Stimulated activated CD4-positive, alpha-beta T cell treated with anti-CD3 and anti-CD28 coated beads, Interleukin-15, amount 100 ng/mL, for 24 hours (primary cell): ENCODE measurements at regions not wholly inside any gene's neighbourhood (a gene's known extent, or its start where the extent isn't known, plus 50 kb on each side); places are given as distances from the start of the nearest gene placed in this dataset.

Source experiments
- DNase-seq: peaks from one replicate; pipeline ENCODE4 v3.0.0-alpha.2; 2020

- no peak for DNase-seq
These were observed 2119.8 kb upstream of the CELF4 start for GRCh38 chr18:39685303-39685902.

DNA sequence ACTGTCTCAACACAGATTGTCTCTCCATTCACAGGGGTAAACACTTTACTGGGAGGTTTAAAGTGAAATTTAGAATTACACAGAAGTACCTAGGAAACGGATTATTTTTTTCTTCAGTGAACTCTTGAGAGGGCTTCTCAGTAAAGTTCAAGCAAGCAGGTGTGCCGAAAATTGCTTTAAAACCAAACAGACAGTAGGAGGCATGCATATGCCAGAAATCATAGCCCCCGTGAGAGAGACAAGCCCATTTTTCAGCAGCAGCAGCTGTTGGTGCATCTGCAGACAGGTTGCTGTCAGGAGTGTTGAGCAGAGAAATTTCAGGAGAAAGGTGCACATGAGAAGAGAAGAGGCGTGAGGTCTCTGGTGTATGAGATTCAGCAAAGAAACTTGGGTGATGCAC lies 2115.5 kb upstream of the CELF4 start:
- DNase-seq = no peak

- no peak for DNase-seq
These were observed 2110.3 kb upstream of the CELF4 start for GRCh38 chr18:39675906-39676305.

DNA sequence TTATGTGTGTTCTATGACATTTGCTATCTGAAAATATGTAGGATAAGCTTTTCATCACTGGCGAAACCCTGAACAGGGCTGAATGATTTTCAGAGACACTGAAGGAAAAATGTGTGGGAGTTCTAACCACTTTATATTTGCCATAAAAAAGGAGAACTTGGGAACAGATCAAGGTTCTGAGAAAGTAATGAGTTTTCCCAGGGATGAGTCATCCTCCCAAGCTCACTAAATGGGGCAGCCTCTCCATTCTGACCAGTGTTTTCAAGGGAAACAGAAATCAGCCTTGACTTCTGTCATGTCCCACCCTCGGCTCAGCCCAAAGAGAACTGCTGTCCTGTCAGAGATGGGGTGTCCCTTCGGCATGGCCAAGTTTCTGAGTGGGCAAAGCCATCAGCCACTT lies 2109.8 kb upstream of the CELF4 start:
- DNase-seq = no peak

GRCh38 chr18:39672171-39672570 lies 2106.6 kb upstream of the CELF4 start:
- DNase-seq = no peak

GRCh38 chr18:39667905-39668304 lies 2102.3 kb upstream of the CELF4 start:
- DNase-seq = no peak

- no peak for DNase-seq
These were observed 2100.9 kb upstream of the CELF4 start for GRCh38 chr18:39666541-39666940.

DNA sequence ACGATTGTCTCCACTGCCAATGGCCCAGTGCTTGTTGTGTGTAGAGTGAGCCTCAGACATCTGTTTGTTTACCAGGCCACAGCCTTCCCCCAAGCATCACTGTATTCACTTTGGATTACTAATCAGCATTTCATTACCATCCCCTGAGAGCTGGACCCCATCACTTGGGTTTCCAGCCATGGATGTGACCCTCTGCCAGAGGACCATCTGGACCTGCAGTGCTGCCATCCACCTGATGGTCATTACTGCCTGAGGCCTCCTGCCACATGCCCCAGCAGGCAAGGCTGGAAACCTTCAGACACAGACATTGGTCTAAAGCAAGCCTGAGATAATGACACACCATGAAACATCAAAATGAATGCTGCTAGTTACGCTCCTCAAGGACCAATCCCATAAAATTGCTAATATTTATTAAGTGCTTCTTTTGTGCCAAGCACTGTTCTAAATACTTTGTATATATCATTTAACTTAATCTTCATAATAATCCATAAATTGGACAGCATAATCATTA lies 2096.3 kb upstream of the CELF4 start:
- no peak for DNase-seq

DNA sequence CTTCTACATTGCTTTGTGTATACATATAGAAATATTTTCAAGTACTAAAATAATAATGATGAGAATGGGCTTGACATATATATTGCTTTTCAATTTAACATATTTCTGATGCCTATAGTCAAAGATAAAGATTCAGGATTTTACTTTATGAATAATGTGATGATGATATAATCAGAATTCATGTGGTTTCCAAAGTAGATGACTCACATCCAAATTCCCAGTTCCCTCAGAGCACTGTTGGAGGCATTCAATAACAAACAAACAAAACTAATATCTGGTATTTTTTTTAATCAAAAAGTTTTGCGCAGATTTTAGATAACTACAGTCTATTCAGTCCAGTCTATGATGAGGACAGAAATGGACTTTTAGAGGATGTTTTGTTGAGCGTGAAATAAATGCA lies 2094.5 kb upstream of the CELF4 start:
- DNase-seq = no peak

DNA sequence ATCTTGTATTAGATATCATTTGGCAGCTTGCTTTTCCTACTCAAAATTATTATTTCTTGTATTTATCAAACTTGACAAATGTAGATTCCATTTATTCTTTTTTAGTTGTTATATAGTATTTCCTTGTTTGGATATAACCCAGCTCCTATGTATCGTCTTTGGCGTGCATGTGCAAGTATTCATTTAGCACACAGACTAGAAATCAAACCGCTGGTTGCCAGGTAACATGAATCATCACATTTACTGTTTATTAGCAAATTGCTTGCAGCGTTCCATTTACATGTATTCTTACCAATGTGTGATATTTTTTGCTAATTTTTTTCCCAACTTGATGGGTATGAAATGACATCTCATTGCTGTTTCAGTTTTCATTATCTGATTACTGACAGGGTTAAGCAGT lies 2089.7 kb upstream of the CELF4 start:
- no peak for DNase-seq

DNA sequence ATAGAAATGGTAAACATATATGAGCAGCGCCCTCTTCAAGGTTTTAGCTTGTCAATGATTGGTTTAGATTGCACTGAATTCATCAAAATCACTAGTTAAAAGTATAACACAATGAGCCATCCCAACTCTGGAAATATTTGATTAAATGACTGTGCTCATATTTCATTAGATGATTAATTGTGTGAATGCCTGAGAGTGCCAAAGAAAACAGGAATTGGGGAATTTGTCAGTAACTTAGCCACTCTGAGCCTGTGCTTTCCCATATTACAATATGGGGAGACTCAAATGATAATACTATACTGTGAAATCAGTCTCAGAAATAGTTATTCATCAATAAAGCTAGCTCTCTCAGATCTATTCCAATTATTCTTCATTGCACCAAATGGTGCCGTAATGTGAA lies 2087.6 kb upstream of the CELF4 start:
- no peak for DNase-seq

- no peak for DNase-seq
These were observed 2083.0 kb upstream of the CELF4 start for GRCh38 chr18:39648616-39649015.

DNA sequence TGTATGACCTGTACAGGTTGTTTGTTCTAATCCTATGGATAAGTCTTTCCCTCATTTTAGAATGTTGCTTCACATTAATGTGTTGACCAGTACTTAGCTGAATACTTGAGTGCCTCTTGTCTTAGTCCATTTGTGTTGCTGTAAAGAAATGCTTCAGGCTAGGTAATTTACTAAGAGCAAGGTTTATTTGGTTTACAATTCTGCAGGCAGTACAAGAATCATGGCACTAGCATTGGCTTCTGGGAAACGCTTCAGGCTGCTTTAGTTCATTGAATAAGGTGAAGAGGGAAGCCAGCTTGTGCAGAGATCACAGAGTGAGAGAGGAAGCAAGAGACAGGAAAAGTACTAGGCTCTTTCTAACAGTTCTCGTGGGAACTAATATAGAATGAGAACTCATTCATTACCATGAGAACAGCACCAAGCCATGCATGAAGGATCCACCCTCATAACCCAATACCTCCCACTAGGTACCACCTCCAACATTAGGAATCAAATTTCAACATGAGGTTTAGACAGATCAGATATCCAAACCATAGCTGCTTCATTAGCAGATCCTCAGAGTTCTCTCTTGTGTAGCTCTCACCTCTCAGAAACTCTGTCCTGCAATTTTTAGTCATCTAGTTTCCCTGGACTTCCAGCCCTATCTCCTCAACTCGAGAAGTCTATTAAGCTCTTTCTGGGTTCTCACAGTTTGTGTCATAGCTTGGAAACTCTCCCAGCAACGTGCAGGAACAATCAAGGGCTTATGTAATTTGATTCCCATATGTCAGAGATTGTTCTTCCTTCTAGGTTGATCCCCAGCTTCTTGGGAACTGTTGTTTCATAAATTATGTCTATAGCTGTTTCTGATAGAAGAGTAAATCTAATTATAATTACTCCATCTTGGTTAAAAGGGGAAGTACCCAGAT lies 2082.3 kb upstream of the CELF4 start:
- no peak for DNase-seq

- no peak for DNase-seq
These were observed 2072.6 kb upstream of the CELF4 start for GRCh38 chr18:39638224-39638623.

GRCh38 chr18:39636931-39637330 lies 2071.3 kb upstream of the CELF4 start:
- DNase-seq = no peak

DNA sequence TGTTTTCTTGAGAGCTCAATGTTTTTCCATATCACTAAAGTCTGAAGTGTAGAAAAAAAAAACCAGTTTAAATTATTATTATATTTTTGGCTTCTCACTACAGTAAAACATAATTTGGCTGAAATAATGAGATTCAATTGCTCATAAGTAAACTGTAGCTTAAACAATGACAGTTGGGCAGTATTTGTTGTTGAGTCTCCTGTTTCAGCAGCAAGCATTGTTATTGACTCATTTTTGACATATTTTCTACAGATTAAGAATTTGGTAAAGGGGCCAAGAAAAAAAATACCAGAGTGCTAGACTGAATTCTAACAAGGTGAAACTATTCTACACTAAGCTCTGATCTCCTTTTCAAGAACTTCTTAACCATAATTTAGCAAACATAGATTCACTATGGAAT lies 2070.4 kb upstream of the CELF4 start:
- DNase-seq = no peak

GRCh38 chr18:39635192-39635591 lies 2069.6 kb upstream of the CELF4 start:
- no peak for DNase-seq

GRCh38 chr18:39627936-39628335 lies 2062.3 kb upstream of the CELF4 start:
- DNase-seq = no peak

- DNase-seq = no peak
These were observed 2059.4 kb upstream of the CELF4 start for GRCh38 chr18:39624961-39625360.

DNA sequence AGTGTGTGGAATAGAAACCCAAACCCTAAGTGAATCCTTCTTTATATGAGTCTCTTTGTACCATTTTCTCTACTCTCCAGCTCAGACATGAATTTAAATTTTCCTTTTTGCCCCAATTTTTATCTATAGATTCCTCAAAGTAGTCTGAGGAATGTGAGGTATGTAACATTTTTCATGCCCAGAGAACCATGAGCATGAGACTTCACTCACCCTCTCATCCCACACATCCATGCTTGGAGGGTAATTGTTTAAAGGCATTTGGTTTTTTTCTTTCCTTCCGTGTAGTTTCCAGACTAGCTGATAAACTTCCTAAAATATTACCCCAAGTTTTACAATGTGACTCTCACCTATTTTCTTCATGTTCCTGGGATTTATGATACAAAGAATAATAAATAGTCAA lies 2056.8 kb upstream of the CELF4 start:
- DNase-seq = no peak

DNA sequence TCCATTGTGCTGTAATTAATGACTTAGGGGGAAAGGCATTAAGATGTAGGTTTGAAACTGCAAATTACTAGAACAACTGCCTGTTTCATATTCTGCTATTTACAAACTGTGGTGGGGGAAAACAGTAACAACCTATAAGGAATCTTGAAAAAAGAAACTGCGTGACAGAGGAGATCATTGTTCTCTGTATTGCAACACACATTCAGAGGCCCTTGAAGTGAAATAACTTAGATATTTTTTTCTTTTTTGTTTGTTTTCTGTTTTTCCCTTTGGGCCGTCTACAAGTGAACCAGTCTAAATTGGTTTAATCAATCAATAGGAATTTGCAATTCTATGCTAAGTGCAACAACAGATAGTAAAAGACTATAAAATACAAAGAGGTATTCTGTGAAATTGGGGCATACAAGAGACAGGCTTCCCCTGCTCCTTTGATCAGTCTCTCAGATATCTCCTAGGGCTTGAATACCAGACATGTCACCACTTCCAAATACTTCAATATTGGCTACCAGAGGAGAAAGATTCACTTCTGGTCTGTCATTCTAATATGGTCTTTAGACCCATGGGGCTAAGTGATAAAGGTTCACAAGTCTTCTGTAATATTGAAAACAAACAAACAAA lies 2055.1 kb upstream of the CELF4 start:
- DNase-seq = no peak

DNA sequence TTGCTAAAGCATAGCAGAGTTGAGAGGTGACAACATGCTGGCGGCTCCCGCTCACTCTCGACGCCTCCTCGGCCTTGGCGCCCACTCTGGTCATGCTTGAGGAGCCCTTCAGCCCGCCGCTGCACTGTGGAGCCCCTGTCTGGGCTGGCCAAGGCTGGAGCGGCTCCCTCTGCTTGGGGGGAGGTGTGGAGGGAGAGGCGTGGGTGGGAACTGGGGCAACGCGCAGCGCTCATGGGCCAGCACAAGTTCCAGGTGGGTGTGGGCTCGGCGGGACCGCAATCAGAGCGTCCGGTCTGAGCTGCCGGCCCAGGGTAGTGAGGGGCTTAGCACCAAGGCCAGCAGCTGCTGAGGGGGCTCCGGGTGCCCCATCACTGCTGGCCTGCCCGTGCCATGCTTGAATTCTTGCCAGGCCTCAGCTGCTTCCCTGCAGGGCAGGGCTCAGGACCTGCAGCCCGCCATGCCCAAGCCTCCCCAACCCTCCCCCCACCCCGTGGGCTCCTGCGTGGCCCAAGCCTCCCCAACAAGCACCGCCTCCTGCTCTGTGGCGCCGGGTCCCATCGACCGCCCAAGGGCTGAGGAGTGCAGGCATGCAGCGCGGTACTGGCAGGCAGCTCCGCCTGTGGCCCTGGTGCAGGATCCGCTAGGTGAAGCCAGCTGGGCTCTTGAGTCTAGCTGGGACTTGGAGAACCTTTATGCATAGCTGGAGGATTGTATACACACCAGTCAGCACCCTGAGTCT lies 2052.8 kb upstream of the CELF4 start:
- no peak for DNase-seq

DNA sequence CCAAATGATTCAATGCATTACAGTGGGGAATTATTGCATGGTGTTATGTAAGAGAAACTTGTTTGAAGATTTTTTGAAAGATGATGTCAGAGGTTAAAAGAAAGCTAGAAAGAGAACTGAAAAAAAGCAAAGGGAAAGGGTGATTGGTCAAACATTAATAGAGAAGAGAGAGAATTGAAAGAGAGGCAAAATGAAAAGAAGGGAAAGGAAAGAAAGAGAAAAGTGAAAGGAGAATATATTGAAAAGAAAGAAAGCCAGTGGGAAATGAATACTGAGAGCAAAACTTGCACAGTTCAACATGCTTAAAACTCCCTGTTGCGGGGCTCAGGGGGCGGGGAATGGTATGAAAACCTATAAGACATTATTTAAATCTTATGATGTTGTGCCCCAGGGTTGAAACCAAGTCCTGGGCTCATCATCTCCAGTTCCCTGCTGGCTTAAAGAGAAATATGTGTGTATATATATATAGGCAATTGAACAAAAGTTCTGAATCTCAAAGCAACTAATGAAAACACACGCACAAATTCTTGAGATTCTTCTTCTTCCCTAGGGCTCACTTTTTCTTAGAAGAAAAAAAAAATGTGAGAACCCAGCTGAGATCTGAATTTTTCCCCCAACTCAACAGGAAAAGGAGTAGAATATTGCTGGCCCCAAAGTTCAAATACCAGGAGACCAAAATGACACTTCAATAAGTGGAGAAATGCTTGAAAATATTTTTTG lies 2045.9 kb upstream of the CELF4 start:
- DNase-seq = no peak
